ENCODE measurements at regions not wholly inside any gene's neighbourhood (a gene's known extent, or its start where the extent isn't known, plus 50 kb on each side); places are given as distances from the start of the nearest gene placed in this dataset.

DNA sequence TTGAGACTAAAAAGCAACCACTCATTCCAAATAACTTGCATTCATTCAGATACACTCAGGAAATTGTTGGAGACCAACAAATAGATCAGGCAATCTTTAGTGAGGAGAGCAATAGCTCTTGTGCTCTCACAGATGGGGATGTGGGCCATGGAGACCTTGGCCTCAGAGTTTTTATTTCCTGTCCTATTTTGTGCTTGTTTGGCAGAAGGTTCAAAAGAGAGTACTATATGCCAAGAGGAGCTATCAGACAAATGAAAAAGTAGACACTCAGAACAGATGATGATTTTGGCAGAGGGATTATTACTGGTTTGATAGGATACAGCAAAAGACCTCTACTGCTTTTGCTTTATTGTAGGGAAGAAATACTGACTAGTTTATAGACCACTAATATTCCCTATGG, 230.2 kb downstream of the KCNE4 start:
- TF ChIP-seq CTCF (IDR thresholded peaks at IDR 0.05 in 4 of 5, conservative IDR thresholded peaks at IDR 0.05 in 1 of 5): no peak
- TF ChIP-seq POLR2A (IDR thresholded peaks at IDR 0.05): no peak

Data from gastrocnemius medialis (tissue), 4 donors.